SK-N-SH (cell line): ENCODE measurements at regions not wholly inside any gene's neighbourhood (a gene's known extent, or its start where the extent isn't known, plus 50 kb on each side); places are given as distances from the start of the nearest gene placed in this dataset.

ENCODE experiments used
- CTCF ChIP-seq: fragments of 200-600 bp; sonication (generic); IDR thresholded peaks from 2 replicates; pipeline ENCODE4 v1.6.1; 2017; ENCODE audit warnings: antibody characterized with exemption, mild to moderate bottlenecking, moderate library complexity
- EZH2phosphoT487 ChIP-seq: fragments of 200-600 bp; sonication (generic); IDR thresholded peaks from 2 replicates; pipeline ENCODE4 v1.6.1; 2017; ENCODE audit warnings: low read depth, mixed run types, mild to moderate bottlenecking, antibody characterized with exemption, moderate library complexity, borderline replicate concordance
- GABPA ChIP-seq: IDR thresholded peaks from 2 replicates; pipeline ENCODE4 v1.4.0; 2012; ENCODE audit warnings: low read depth, mild to moderate bottlenecking
- MAX ChIP-seq: IDR thresholded peaks from 2 replicates; pipeline ENCODE4 v1.4.0; 2012; ENCODE audit warnings: low read depth
- POLR2AphosphoS5 ChIP-seq: IDR thresholded peaks from 2 replicates; pipeline ENCODE4 v1.6.1; 2012; ENCODE audit warnings: low read depth, low read length
- RAD21 ChIP-seq: IDR thresholded peaks from 2 replicates; pipeline ENCODE4 v1.6.1; 2012; ENCODE audit warnings: mild to moderate bottlenecking, low read length
- REST ChIP-seq: IDR thresholded peaks from 2 replicates; pipeline ENCODE4 v1.6.1; 2012; ENCODE audit warnings: mild to moderate bottlenecking, low read depth, low read length, moderate library complexity
- SMC3 ChIP-seq: IDR thresholded peaks from 2 replicates; pipeline ENCODE4 v1.6.1; 2012; ENCODE audit warnings: low read depth, low read length, improper control_type of control experiment
- USF2 ChIP-seq: fragments of 150-350 bp; IDR thresholded peaks from 2 replicates; pipeline ENCODE4 v1.6.1; 2017; ENCODE audit warnings: antibody characterized with exemption, low read length, low read depth, borderline replicate concordance
- YY1 ChIP-seq: IDR thresholded peaks from 2 replicates; pipeline ENCODE4 v1.4.0; 2012; ENCODE audit warnings: low read depth, mild to moderate bottlenecking
- ZBTB33 ChIP-seq: IDR thresholded peaks from 2 replicates; pipeline ENCODE4 v1.4.0; 2012; ENCODE audit warnings: low read depth, borderline replicate concordance

- TF ChIP-seq CTCF, result no peak
- no peak for TF ChIP-seq EZH2phosphoT487
- no peak for TF ChIP-seq MAX
- TF ChIP-seq REST, result no peak
- no peak for TF ChIP-seq SMC3
- TF ChIP-seq ZBTB33, result no peak
- no peak for TF ChIP-seq USF2
- TF ChIP-seq YY1, result no peak
- TF ChIP-seq POLR2AphosphoS5, result no peak
- TF ChIP-seq RAD21, result no peak
- no peak for TF ChIP-seq GABPA
Measured at GRCh38 chrX:109920868-109921267, 82.0 kb upstream of the TMEM164 start.
